Endodermal cell (in vitro differentiated cells): ENCODE measurements at regions not wholly inside any gene's neighbourhood (a gene's known extent, or its start where the extent isn't known, plus 50 kb on each side); places are given as distances from the start of the nearest gene placed in this dataset.

Experiments
- DNase-seq: peaks from one replicate; pipeline ENCODE4 v3.0.0-alpha.2; 2017
- H3K27ac ChIP-seq: 2 replicates; pipeline ENCODE4 v1.5.1; 2013; ENCODE audit warnings: mild to moderate bottlenecking, low read depth, low read length, moderate library complexity
- H3K27me3 ChIP-seq: 2 replicates; pipeline ENCODE4 v1.6.1; 2013; ENCODE audit warnings: mild to moderate bottlenecking, low read length, moderate library complexity; ENCODE audit not compliant: insufficient read depth, control insufficient read depth, poor library complexity, severe bottlenecking
- H3K36me3 ChIP-seq: 2 replicates; pipeline ENCODE4 v1.7.0; 2013; ENCODE audit warnings: mild to moderate bottlenecking, low read length, moderate library complexity; ENCODE audit not compliant: control insufficient read depth, insufficient read depth
- H3K4me1 ChIP-seq: one replicate; pipeline ENCODE4 v1.7.0; 2013; ENCODE audit warnings: low read length; ENCODE audit not compliant: control insufficient read depth, insufficient read depth
- H3K4me3 ChIP-seq: 2 replicates; pipeline ENCODE4 v1.5.1; 2013; ENCODE audit warnings: mild to moderate bottlenecking, low read length, moderate library complexity
- H3K9ac ChIP-seq: 2 replicates; pipeline ENCODE4 v1.6.1; 2013; ENCODE audit warnings: mild to moderate bottlenecking, low read length, moderate library complexity; ENCODE audit not compliant: poor library complexity, severe bottlenecking; ENCODE audit errors: extremely low read depth
- H3K9me3 ChIP-seq: 2 replicates; pipeline ENCODE4 v1.6.1; 2013; ENCODE audit warnings: mild to moderate bottlenecking, low read length, moderate library complexity; ENCODE audit not compliant: control insufficient read depth
- H3K27ac Mint-ChIP-seq: 2 replicates; pipeline ENCODE4 v1.8.0; 2020; ENCODE audit warnings: mixed read lengths
- H3K27me3 Mint-ChIP-seq: 2 replicates; pipeline ENCODE4 v1.8.0; 2021; ENCODE audit warnings: mild to moderate bottlenecking, mixed read lengths; ENCODE audit not compliant: insufficient read depth
- H3K36me3 Mint-ChIP-seq: 2 replicates; pipeline ENCODE4 v1.8.0; 2020; ENCODE audit warnings: low read depth, mixed read lengths
- H3K4me1 Mint-ChIP-seq: 2 replicates; pipeline ENCODE4 v1.8.0; 2020; ENCODE audit warnings: mixed read lengths
- H3K4me3 Mint-ChIP-seq: 2 replicates; pipeline ENCODE4 v1.8.0; 2020; ENCODE audit warnings: mild to moderate bottlenecking, moderate library complexity, mixed read lengths
- H3K9me3 Mint-ChIP-seq: 2 replicates; pipeline ENCODE4 v1.8.0; 2020; ENCODE audit warnings: mild to moderate bottlenecking, mixed read lengths
- CTCF ChIP-seq: fragments of 200-600 bp; sonication (generic); conservative IDR thresholded peaks from 2 replicates; pipeline ENCODE4 v1.5.0; 2021; ENCODE audit warnings: antibody characterized with exemption, mild to moderate bottlenecking
- WGBS, 2 experiments: methylation state at CpG; one replicate each; pipeline versions ENCODE4 v1.1.5 to v1.1.7; 2013; ENCODE audit warnings: missing lambda C conversion rate in 2 of 2, mixed read lengths in 1 of 2; ENCODE audit not compliant: insufficient coverage in 1 of 2, insufficient read length in 1 of 2; 5-methylcytosine and 5-hydroxymethylcytosine counted together

GRCh38 chr7:12779947-12780346, 92.5 kb downstream of the ARL4A start:
- Mint-ChIP-seq H3K9me3 (no peaks in the 10 kb centered on the region), H3K4me1 (no peaks in the 10 kb centered on the region), H3K27me3 (no peaks in the 10 kb centered on the region), H3K27ac (no peak overlapping the region), H3K4me3 (no peak overlapping the region), H3K36me3 (no peaks in the 10 kb centered on the region)
- Histone ChIP-seq H3K9ac (no peak overlapping the region), H3K4me3 (no peak overlapping the region), H3K9me3 (no peaks in the 10 kb centered on the region), H3K27ac (no peak overlapping the region), H3K36me3 (no peaks in the 10 kb centered on the region), H3K4me1 (no peaks in the 10 kb centered on the region), H3K27me3 (no peaks in the 10 kb centered on the region)
- TF ChIP-seq CTCF, result no peak
- WGBS, 2 experiments, result 82 to 92% methylated on average over 2 to 3 of the region's 3 CpGs
- DNase-seq, result no peak

- Histone ChIP-seq H3K27ac (no peak overlapping the region), H3K9me3 (no peaks in the 10 kb centered on the region), H3K9ac (no peak overlapping the region), H3K4me1 (no peaks in the 10 kb centered on the region), H3K4me3 (no peak overlapping the region), H3K27me3 (no peaks in the 10 kb centered on the region), H3K36me3 (no peaks in the 10 kb centered on the region)
- no peaks in the 10 kb centered on the region for H3K9me3 Mint-ChIP-seq
- no peak overlapping the region for H3K27ac Mint-ChIP-seq
- DNase-seq, result no peak
- no peaks in the 10 kb centered on the region for H3K4me1 Mint-ChIP-seq
- TF ChIP-seq CTCF, result no peak
- no peaks in the 10 kb centered on the region for H3K27me3 Mint-ChIP-seq
- H3K4me3 Mint-ChIP-seq, result no peak overlapping the region
- 89 to 96% methylated on average over 1 of the region's 1 CpG for WGBS, 2 experiments
- H3K36me3 Mint-ChIP-seq, result no peaks in the 10 kb centered on the region
Observed at GRCh38 chr7:12783421-12784095, 96.1 kb downstream of the ARL4A start.

GRCh38 chr7:12785473-12785872, 98.0 kb downstream of the ARL4A start:
- Mint-ChIP-seq H3K4me1 (no peaks in the 10 kb centered on the region), H3K36me3 (no peaks in the 10 kb centered on the region), H3K27me3 (no peaks in the 10 kb centered on the region), H3K4me3 (no peak overlapping the region), H3K27ac (no peak overlapping the region), H3K9me3 (no peaks in the 10 kb centered on the region)
- Histone ChIP-seq H3K36me3 (no peaks in the 10 kb centered on the region), H3K9me3 (no peaks in the 10 kb centered on the region), H3K4me3 (no peak overlapping the region), H3K4me1 (no peaks in the 10 kb centered on the region), H3K9ac (no peak overlapping the region), H3K27ac (no peak overlapping the region), H3K27me3 (no peaks in the 10 kb centered on the region)
- no peak for TF ChIP-seq CTCF
- WGBS, 2 experiments, result 91 to 94% methylated on average over 4 of the region's 4 CpGs
- no peak for DNase-seq
